Neural cell (in vitro differentiated cells): ENCODE measurements at regions not wholly inside any gene's neighbourhood (a gene's known extent, or its start where the extent isn't known, plus 50 kb on each side); places are given as distances from the start of the nearest gene placed in this dataset.

Source experiments
- CTCF ChIP-seq: fragments of 450-650 bp; IDR thresholded peaks from 2 replicates; pipeline ENCODE4 v1.5.1; 2014; ENCODE audit warnings: antibody characterized with exemption, mild to moderate bottlenecking, moderate library complexity; ENCODE audit not compliant: poor library complexity, severe bottlenecking
- EZH2 ChIP-seq: fragments of 200-600, 300-800 bp; shearing (Covaris generic), sonication (generic); IDR thresholded peaks from 2 replicates; pipeline ENCODE4 v1.6.1; 2014; ENCODE audit warnings: antibody characterized with exemption, low read length, borderline replicate concordance, mild to moderate bottlenecking; ENCODE audit not compliant: insufficient read depth, poor library complexity, severe bottlenecking
- REST ChIP-seq: IDR thresholded peaks from 2 replicates; pipeline ENCODE4 v1.6.1; 2012; ENCODE audit warnings: borderline replicate concordance
- TAF1 ChIP-seq: IDR thresholded peaks from 2 replicates; pipeline ENCODE4 v1.6.1; 2012; ENCODE audit warnings: low read depth

GRCh38 chr20:40633123-40633850, 55.7 kb downstream of the MAFB start:
- TF ChIP-seq TAF1 (no peak), EZH2 (no peak), CTCF (no peak), REST (no peak)
